SU-DHL-6 (cell line): ENCODE measurements at regions not wholly inside any gene's neighbourhood (a gene's known extent, or its start where the extent isn't known, plus 50 kb on each side); places are given as distances from the start of the nearest gene placed in this dataset.

Source experiments
- H2AFZ ChIP-seq: fragments of 200-600 bp; sonication (generic); 2 replicates; pipeline ENCODE4 v1.6.1; 2014; ENCODE audit warnings: low read depth, mild to moderate bottlenecking, moderate library complexity, mixed read lengths, antibody characterized with exemption, low read length; ENCODE audit not compliant: severe bottlenecking
- H3F3A ChIP-seq: fragments of 200-600 bp; shearing (Covaris generic); 2 replicates; pipeline ENCODE4 v1.6.0; 2016; ENCODE audit warnings: antibody characterized with exemption, mild to moderate bottlenecking; ENCODE audit not compliant: insufficient read depth
- H3K27ac ChIP-seq: fragments of 200-600 bp; sonication (generic); 2 replicates; pipeline ENCODE4 v1.5.1; 2016; ENCODE audit warnings: low read depth, mild to moderate bottlenecking, low read length, moderate library complexity, mixed read lengths
- H3K27me3 ChIP-seq: fragments of 200-600 bp; sonication (generic), shearing (Covaris generic); 2 replicates; pipeline ENCODE4 v1.6.0; 2014; ENCODE audit warnings: mild to moderate bottlenecking, low read length
- H3K36me3 ChIP-seq: fragments of 200-600 bp; sonication (generic); 2 replicates; pipeline ENCODE4 v1.6.1; 2014; ENCODE audit warnings: mild to moderate bottlenecking, low read length, mixed read lengths
- H3K4me2 ChIP-seq: fragments of 300-600, 200-600 bp; shearing (Covaris generic), sonication (generic); 2 replicates; pipeline ENCODE4 v1.6.0; 2014; ENCODE audit warnings: low read length, low read depth, mild to moderate bottlenecking; ENCODE audit not compliant: poor library complexity, severe bottlenecking
- H3K4me3 ChIP-seq: fragments of 200-600 bp; sonication (generic); 2 replicates; pipeline ENCODE4 v1.5.1; 2014; ENCODE audit warnings: antibody characterized with exemption, low read length, mild to moderate bottlenecking, mixed read lengths; ENCODE audit not compliant: insufficient read depth, poor library complexity, severe bottlenecking
- H3K79me2 ChIP-seq: fragments of 200-600 bp; sonication (generic); 2 replicates; pipeline ENCODE4 v1.6.1; 2014; ENCODE audit warnings: mild to moderate bottlenecking, low read length, moderate library complexity; ENCODE audit not compliant: insufficient read depth
- H3K9ac ChIP-seq: fragments of 200-600 bp; sonication (generic); 2 replicates; pipeline ENCODE4 v1.7.0; 2014; ENCODE audit warnings: mild to moderate bottlenecking, low read length
- H3K9me2 ChIP-seq: fragments of 200-600 bp; sonication (generic); replicated peaks from 2 replicates; pipeline ENCODE4 v1.6.1; 2014; ENCODE audit warnings: low read length; ENCODE audit not compliant: insufficient read depth
- H3K9me3 ChIP-seq: fragments of 200-600 bp; sonication (generic); 2 replicates; pipeline ENCODE4 v1.6.1; 2014; ENCODE audit warnings: low read length, mixed read lengths; ENCODE audit not compliant: insufficient read depth
- H4K20me1 ChIP-seq: fragments of 200-600 bp; sonication (generic); 2 replicates; pipeline ENCODE4 v1.6.1; 2014; ENCODE audit warnings: low read depth, mild to moderate bottlenecking, antibody characterized with exemption, low read length, moderate library complexity, mixed read lengths
- EZH2phosphoT487 ChIP-seq: fragments of 200-600 bp; sonication (generic), shearing (Covaris generic); conservative IDR thresholded peaks from 2 replicates; pipeline ENCODE4 v1.6.1; 2018; ENCODE audit warnings: mild to moderate bottlenecking, antibody characterized with exemption, low read length, moderate library complexity, mixed read lengths
- TF ChIP-seq, protein P1 (sequence below): fragments of 200-600 bp; sonication (generic); IDR thresholded peaks from one replicate; pipeline ENCODE4 v1.5.1; 2017; ENCODE audit warnings: antibody characterized with exemption, mild to moderate bottlenecking, low read length, moderate library complexity; ENCODE audit not compliant: insufficient read depth, poor library complexity, severe bottlenecking

- no peak overlapping the region for H2AFZ ChIP-seq
These were observed 284.6 kb upstream of the CDH5 start for GRCh38 chr16:66081775-66082366.

GRCh38 chr16:66079671-66080334, 286.7 kb upstream of the CDH5 start:
- no peaks in the 10 kb centered on the region for H3F3A ChIP-seq
- no peak for TF ChIP-seq EZH2phosphoT487
- TF ChIP-seq, protein P1, sequence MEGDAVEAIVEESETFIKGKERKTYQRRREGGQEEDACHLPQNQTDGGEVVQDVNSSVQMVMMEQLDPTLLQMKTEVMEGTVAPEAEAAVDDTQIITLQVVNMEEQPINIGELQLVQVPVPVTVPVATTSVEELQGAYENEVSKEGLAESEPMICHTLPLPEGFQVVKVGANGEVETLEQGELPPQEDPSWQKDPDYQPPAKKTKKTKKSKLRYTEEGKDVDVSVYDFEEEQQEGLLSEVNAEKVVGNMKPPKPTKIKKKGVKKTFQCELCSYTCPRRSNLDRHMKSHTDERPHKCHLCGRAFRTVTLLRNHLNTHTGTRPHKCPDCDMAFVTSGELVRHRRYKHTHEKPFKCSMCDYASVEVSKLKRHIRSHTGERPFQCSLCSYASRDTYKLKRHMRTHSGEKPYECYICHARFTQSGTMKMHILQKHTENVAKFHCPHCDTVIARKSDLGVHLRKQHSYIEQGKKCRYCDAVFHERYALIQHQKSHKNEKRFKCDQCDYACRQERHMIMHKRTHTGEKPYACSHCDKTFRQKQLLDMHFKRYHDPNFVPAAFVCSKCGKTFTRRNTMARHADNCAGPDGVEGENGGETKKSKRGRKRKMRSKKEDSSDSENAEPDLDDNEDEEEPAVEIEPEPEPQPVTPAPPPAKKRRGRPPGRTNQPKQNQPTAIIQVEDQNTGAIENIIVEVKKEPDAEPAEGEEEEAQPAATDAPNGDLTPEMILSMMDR = no peak
- H3K9me3 ChIP-seq = no peaks in the 10 kb centered on the region
- no peak overlapping the region for H3K27ac ChIP-seq
- no peaks in the 10 kb centered on the region for H3K36me3 ChIP-seq
- H3K4me2 ChIP-seq = no peak overlapping the region
- no peaks in the 10 kb centered on the region for H3K9me2 ChIP-seq
- no peak overlapping the region for H3K4me3 ChIP-seq
- H2AFZ ChIP-seq = no peak overlapping the region
- H3K79me2 ChIP-seq = no peaks in the 10 kb centered on the region
- no peaks in the 10 kb centered on the region for H4K20me1 ChIP-seq
- H3K9ac ChIP-seq = no peak overlapping the region
- H3K27me3 ChIP-seq = no peaks in the 10 kb centered on the region

More at GRCh38 chr16:66081775-66082366, 284.6 kb upstream of the CDH5 start:
- Histone ChIP-seq H3K9me3 (no peaks in the 10 kb centered on the region), H3K79me2 (no peaks in the 10 kb centered on the region), H4K20me1 (no peaks in the 10 kb centered on the region), H3K27me3 (no peaks in the 10 kb centered on the region), H3K9ac (no peak overlapping the region), H3K9me2 (no peaks in the 10 kb centered on the region), H3K27ac (no peak overlapping the region), H3K4me3 (no peak overlapping the region), H3K4me2 (no peak overlapping the region), H3K36me3 (no peaks in the 10 kb centered on the region), H3F3A (no peaks in the 10 kb centered on the region)
- no peak for TF ChIP-seq EZH2phosphoT487
- TF ChIP-seq, protein P1 = no peak

DNA sequence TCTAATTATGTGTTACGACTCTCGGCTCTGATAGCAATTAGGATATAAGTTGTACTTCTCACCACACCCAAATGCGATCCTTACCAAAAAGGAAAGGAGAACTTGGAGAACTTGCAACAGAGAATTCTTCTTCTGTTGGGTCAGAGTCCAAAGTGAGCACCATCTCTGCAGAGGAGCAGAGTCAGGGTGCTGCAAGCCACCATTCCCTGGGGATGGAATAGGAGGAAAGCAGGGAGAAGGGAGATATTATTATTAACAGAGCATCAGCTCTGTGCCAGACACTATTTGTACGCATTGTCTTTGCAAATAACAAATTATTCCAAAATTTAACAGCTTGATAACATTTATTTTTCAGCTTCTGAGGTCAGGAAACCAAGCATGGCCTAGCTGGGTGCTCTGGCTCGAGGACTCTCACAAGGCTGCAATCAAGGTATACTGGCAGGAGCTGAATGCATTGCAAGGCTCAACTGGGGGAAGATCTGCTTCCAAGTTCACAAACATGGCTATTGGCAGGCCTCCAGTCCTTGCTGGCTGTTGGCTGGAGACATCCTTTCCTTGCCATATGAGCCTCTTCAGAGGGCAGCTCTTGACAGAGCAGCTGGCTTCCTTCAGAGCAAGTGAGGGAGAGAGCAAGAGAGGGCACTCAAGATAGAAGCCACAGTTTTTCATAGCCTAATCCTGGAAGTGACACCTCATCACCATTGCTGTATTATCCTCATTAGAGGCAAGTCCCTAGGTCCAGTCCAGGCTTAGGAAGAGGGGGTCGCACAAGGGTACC, 296.2 kb upstream of the CDH5 start:
- Histone ChIP-seq H3K79me2 (no peaks in the 10 kb centered on the region), H3K27me3 (no peaks in the 10 kb centered on the region), H3K9me3 (no peaks in the 10 kb centered on the region), H4K20me1 (no peaks in the 10 kb centered on the region), H3K9me2 (no peaks in the 10 kb centered on the region), H3K9ac (no peak overlapping the region), H3K36me3 (no peaks in the 10 kb centered on the region), H2AFZ (no peak overlapping the region), H3K27ac (no peak overlapping the region), H3K4me2 (no peak overlapping the region), H3K4me3 (no peak overlapping the region), H3F3A (no peaks in the 10 kb centered on the region)
- TF ChIP-seq, protein P1 = no peak
- TF ChIP-seq EZH2phosphoT487 = no peak
